ENCODE measurements at regions not wholly inside any gene's neighbourhood (a gene's known extent, or its start where the extent isn't known, plus 50 kb on each side); places are given as distances from the start of the nearest gene placed in this dataset.
"Not testable (repeated sequence)": the region's sequence is repeated elsewhere in the genome, so short reads cannot be mapped to it uniquely, and the experiment has no call there.

GRCh38 chr2:111381530-111382306 is 261.0 kb downstream of the BCL2L11 start:
- H3K9ac ChIP-seq (replicated peaks in 1 of 4; ENCODE audit: extremely low read depth in 1 of 4, low read depth in 3 of 4, low read length in 3 of 4); H3K27me3 ChIP-seq (replicated peaks in 1 of 4; ENCODE audit: control insufficient read depth in 3 of 4, extremely low read depth in 1 of 4, insufficient read depth in 3 of 4, low read length in 3 of 4); H3K23ac ChIP-seq (ENCODE audit: insufficient read length); H3K36me3 ChIP-seq (ENCODE audit: control insufficient read depth in 2 of 4, insufficient read depth in 4 of 4, low read length in 3 of 4); H3K27ac ChIP-seq (ENCODE audit: low read depth, low read length); H3K79me2 ChIP-seq (ENCODE audit: control insufficient read depth in 1 of 2, insufficient read depth in 2 of 2, low read length in 2 of 2); H3K9me3 ChIP-seq (ENCODE audit: insufficient read depth in 2 of 2, low read depth in 1 of 2, low read length in 1 of 2); H4K8ac ChIP-seq (ENCODE audit: extremely low read depth, insufficient read depth, low read length); H2BK20ac ChIP-seq (ENCODE audit: low read length); H2AFZ ChIP-seq (ENCODE audit: low read length); DNase-seq (ENCODE audit: low read depth in 1 of 2, low spot score in 2 of 2); H4K20me1 ChIP-seq (replicated peaks in 1 of 2; ENCODE audit: control insufficient read depth in 1 of 2, insufficient read depth in 2 of 2, low read length in 2 of 2); H3K14ac ChIP-seq (ENCODE audit: insufficient read length); H2BK15ac ChIP-seq (ENCODE audit: low read length); H2AK5ac ChIP-seq (ENCODE audit: low read depth, low read length); H3K4me2 ChIP-seq (ENCODE audit: insufficient read depth in 1 of 2, low read depth in 2 of 2, low read length in 2 of 2); H3K18ac ChIP-seq (ENCODE audit: extremely low read depth, low read length); H2BK120ac ChIP-seq (replicated peaks; ENCODE audit: low read depth, low read length); CTCF ChIA-PET (ENCODE audit: partially characterized antibody); FAIRE-seq; H2BK5ac ChIP-seq (ENCODE audit: low read depth, low read length); H3K23me2 ChIP-seq (ENCODE audit: low read depth, low read length); H3K56ac ChIP-seq (replicated peaks; ENCODE audit: insufficient read length, low read depth, low read length); H3K4me1 ChIP-seq (replicated peaks in 1 of 4; ENCODE audit: control insufficient read depth in 3 of 4, insufficient read depth in 4 of 4, low read length in 3 of 4); H2BK12ac ChIP-seq (ENCODE audit: low read depth, low read length); POLR2A ChIA-PET (ENCODE audit: partially characterized antibody); H4K5ac ChIP-seq (ENCODE audit: insufficient read length, low read depth, low read length); H4K91ac ChIP-seq (replicated peaks; ENCODE audit: insufficient read length, low read length); H3K79me1 ChIP-seq (ENCODE audit: low read depth, low read length); H3K4me3 ChIP-seq (ENCODE audit: extremely low read depth in 1 of 4, insufficient read depth in 2 of 4, low read depth in 3 of 4, low read length in 4 of 4); H3K4ac ChIP-seq (replicated peaks; ENCODE audit: insufficient read length, low read depth, low read length): not testable (repeated sequence)
- 93% methylated on average over 4 of the region's 11 CpGs; no CpG with 5 or more reads in 1 of the 2 experiments for WGBS, 2 experiments (ENCODE audit: extremely low coverage in 1 of 2, insufficient coverage in 1 of 2, insufficient read length in 1 of 2, insufficient replicate concordance in 2 of 2, low coverage in 1 of 2, low lambda C conversion rate in 2 of 2, missing lambda C conversion rate in 1 of 2)

- H3K4me1 ChIP-seq (replicated peaks in 1 of 4; ENCODE audit: control insufficient read depth in 3 of 4, insufficient read depth in 4 of 4, low read length in 3 of 4); POLR2A ChIA-PET (ENCODE audit: partially characterized antibody); H3K4ac ChIP-seq (replicated peaks; ENCODE audit: insufficient read length, low read depth, low read length); H3K36me3 ChIP-seq (ENCODE audit: control insufficient read depth in 2 of 4, insufficient read depth in 4 of 4, low read length in 3 of 4); H2AFZ ChIP-seq (ENCODE audit: low read length); DNase-seq (ENCODE audit: low read depth in 1 of 2, low spot score in 2 of 2); H2AK5ac ChIP-seq (ENCODE audit: low read depth, low read length); H3K4me3 ChIP-seq (ENCODE audit: extremely low read depth in 1 of 4, insufficient read depth in 2 of 4, low read depth in 3 of 4, low read length in 4 of 4); H2BK15ac ChIP-seq (ENCODE audit: low read length); H4K8ac ChIP-seq (ENCODE audit: extremely low read depth, insufficient read depth, low read length); H2BK12ac ChIP-seq (ENCODE audit: low read depth, low read length); H3K23me2 ChIP-seq (ENCODE audit: low read depth, low read length); H3K79me1 ChIP-seq (ENCODE audit: low read depth, low read length); H4K91ac ChIP-seq (replicated peaks; ENCODE audit: insufficient read length, low read length); H2BK5ac ChIP-seq (ENCODE audit: low read depth, low read length); H3K9me3 ChIP-seq (ENCODE audit: insufficient read depth in 2 of 2, low read depth in 1 of 2, low read length in 1 of 2); H3K27me3 ChIP-seq (replicated peaks in 1 of 4; ENCODE audit: control insufficient read depth in 3 of 4, extremely low read depth in 1 of 4, insufficient read depth in 3 of 4, low read length in 3 of 4); H3K79me2 ChIP-seq (ENCODE audit: control insufficient read depth in 1 of 2, insufficient read depth in 2 of 2, low read length in 2 of 2); H2BK20ac ChIP-seq (ENCODE audit: low read length); H3K27ac ChIP-seq (ENCODE audit: low read depth, low read length); H4K20me1 ChIP-seq (replicated peaks in 1 of 2; ENCODE audit: control insufficient read depth in 1 of 2, insufficient read depth in 2 of 2, low read length in 2 of 2); H3K56ac ChIP-seq (replicated peaks; ENCODE audit: insufficient read length, low read depth, low read length); H3K14ac ChIP-seq (ENCODE audit: insufficient read length); CTCF ChIA-PET (ENCODE audit: partially characterized antibody); H3K23ac ChIP-seq (ENCODE audit: insufficient read length); H2BK120ac ChIP-seq (replicated peaks; ENCODE audit: low read depth, low read length); H3K4me2 ChIP-seq (ENCODE audit: insufficient read depth in 1 of 2, low read depth in 2 of 2, low read length in 2 of 2); H4K5ac ChIP-seq (ENCODE audit: insufficient read length, low read depth, low read length); FAIRE-seq; H3K9ac ChIP-seq (replicated peaks in 1 of 4; ENCODE audit: extremely low read depth in 1 of 4, low read depth in 3 of 4, low read length in 3 of 4); H3K18ac ChIP-seq (ENCODE audit: extremely low read depth, low read length): not testable (repeated sequence)
- 73% methylated on average over 2 of the region's 3 CpGs; no CpG with 5 or more reads in 1 of the 2 experiments for WGBS, 2 experiments (ENCODE audit: extremely low coverage in 1 of 2, insufficient coverage in 1 of 2, insufficient read length in 1 of 2, insufficient replicate concordance in 2 of 2, low coverage in 1 of 2, low lambda C conversion rate in 2 of 2, missing lambda C conversion rate in 1 of 2)
Measured at GRCh38 chr2:111382507-111382906, 261.8 kb downstream of the BCL2L11 start.

All from H1 (cell line).